Activated CD8-positive, alpha-beta T cell treated with anti-CD3 and anti-CD28 coated beads for 36 hours (primary cell): ENCODE measurements at regions not wholly inside any gene's neighbourhood (a gene's known extent, or its start where the extent isn't known, plus 50 kb on each side); places are given as distances from the start of the nearest gene placed in this dataset.

Source experiments
- ATAC-seq: fragments of 200-7000 bp; cut with Tn5 transposase; one replicate; pipeline ENCODE4 v1.10.0; 2021; ENCODE audit warnings: mild to moderate bottlenecking, moderate library complexity
- CTCF ChIA-PET: fragments of 350-600 bp; sonication (Branson Sonifier 250); formaldehyde crosslinking; loops from one replicate; lab custom pipeline; 2021; ENCODE audit warnings: antibody characterized with exemption; lab: Charles Lee
- POLR2A ChIA-PET: fragments of 350-600 bp; sonication (Branson Sonifier 250); formaldehyde crosslinking; loops from one replicate; lab custom pipeline; 2021; ENCODE audit warnings: antibody characterized with exemption; lab: Charles Lee
- DNase-seq: peaks from one replicate; pipeline ENCODE4 v3.0.0-alpha.2; 2020
- H3K27ac Mint-ChIP-seq: one replicate; pipeline ENCODE4 v1.8.0; 2021; ENCODE audit warnings: mild to moderate bottlenecking, mixed read lengths
- H3K27me3 Mint-ChIP-seq: one replicate; pipeline ENCODE4 v1.8.0; 2021; ENCODE audit warnings: mixed read lengths
- H3K36me3 Mint-ChIP-seq: one replicate; pipeline ENCODE4 v1.8.0; 2021; ENCODE audit warnings: low read depth, mixed read lengths
- H3K4me1 Mint-ChIP-seq: one replicate; pipeline ENCODE4 v1.8.0; 2021; ENCODE audit warnings: low read depth, mixed read lengths
- H3K4me3 Mint-ChIP-seq: one replicate; pipeline ENCODE4 v1.8.0; 2021; ENCODE audit warnings: mild to moderate bottlenecking, moderate library complexity, mixed read lengths
- H3K9me3 Mint-ChIP-seq: one replicate; pipeline ENCODE4 v1.8.0; 2021; ENCODE audit warnings: mixed read lengths
- intact Hi-C: fragments of 100-400 bp; cut with micrococcal nuclease; formaldehyde crosslinking; loops from one replicate; pipeline ENCODE4 v1.10.0; 2022
- TF ChIP-seq, protein P1 (sequence below): fragments of 200-600 bp; IDR thresholded peaks from one replicate; pipeline ENCODE4 v1.8.0; 2022; ENCODE audit warnings: antibody characterized with exemption, mild to moderate bottlenecking

DNA sequence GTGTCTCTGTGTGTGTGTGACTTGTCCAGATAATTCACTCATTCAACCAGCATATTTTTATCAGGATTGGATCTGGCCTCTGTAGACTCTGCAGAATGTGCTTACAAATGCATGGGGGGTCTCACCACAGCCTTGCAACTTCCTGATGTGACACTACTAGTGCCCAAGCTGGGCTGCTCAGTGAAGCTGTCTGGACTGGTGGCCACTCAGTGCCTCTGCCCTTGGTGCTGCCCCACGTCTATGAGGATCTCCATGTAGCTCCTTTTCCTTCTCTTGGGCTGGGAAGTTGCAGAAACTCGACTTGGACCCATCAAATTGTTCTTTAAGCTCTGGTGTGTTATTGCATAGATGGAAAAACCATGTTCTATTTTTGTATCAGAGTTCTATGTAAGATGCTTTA, 75.8 kb downstream of the NRN1 start:
- ChIA-PET CTCF (no interaction called here), POLR2A (no interaction called here)
- no peak for DNase-seq
- Mint-ChIP-seq H3K27ac (no peak overlapping the region), H3K36me3 (no peaks in the 10 kb centered on the region), H3K4me1 (peaks cover 4% of the 10 kb centered on the region), H3K9me3 (peaks cover 2% of the 10 kb centered on the region), H3K4me3 (no peak overlapping the region), H3K27me3 (peaks cover 22% of the 10 kb centered on the region)
- intact Hi-C loops, result no loop called here
- TF ChIP-seq, protein P1, sequence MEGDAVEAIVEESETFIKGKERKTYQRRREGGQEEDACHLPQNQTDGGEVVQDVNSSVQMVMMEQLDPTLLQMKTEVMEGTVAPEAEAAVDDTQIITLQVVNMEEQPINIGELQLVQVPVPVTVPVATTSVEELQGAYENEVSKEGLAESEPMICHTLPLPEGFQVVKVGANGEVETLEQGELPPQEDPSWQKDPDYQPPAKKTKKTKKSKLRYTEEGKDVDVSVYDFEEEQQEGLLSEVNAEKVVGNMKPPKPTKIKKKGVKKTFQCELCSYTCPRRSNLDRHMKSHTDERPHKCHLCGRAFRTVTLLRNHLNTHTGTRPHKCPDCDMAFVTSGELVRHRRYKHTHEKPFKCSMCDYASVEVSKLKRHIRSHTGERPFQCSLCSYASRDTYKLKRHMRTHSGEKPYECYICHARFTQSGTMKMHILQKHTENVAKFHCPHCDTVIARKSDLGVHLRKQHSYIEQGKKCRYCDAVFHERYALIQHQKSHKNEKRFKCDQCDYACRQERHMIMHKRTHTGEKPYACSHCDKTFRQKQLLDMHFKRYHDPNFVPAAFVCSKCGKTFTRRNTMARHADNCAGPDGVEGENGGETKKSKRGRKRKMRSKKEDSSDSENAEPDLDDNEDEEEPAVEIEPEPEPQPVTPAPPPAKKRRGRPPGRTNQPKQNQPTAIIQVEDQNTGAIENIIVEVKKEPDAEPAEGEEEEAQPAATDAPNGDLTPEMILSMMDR, result no peak
- no peak for ATAC-seq

DNA sequence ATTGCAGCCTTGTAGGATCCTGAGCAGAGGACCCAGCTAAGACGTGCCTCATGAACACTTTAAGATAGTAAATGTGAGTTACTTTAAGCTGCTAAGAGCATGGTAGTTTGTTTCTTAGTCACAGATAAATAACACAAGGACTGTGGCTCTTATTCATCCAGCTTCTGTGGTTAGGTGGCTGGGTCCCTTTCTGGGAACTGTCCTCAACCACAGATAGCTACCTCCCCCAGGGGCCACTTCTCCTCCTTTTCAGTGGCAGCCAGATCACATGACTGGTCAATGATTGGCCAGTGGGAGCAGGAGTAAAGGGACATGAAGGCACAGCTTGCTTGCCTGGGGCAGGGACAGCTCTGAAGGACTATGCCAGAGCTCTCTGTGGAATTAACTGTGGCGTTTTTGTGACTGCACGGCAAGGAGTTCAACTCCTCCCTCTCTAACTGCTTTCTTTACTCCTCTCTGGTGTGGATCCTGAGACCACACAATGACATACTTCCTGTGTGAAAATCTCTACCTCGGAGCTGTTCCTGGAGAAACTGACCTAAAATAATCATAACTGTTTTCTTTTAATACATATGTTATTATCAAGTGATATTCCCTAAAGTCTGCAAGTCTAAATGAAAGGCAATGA, 76.5 kb downstream of the NRN1 start:
- H3K4me3 Mint-ChIP-seq, result no peak overlapping the region
- intact Hi-C loops, result no loop called here
- POLR2A ChIA-PET, result interaction anchor here (0.8 kb wide), 1 partner anchor 81 kb away, joined by 3 read pairs; no protein-coding TSS in a partner anchor

DNA sequence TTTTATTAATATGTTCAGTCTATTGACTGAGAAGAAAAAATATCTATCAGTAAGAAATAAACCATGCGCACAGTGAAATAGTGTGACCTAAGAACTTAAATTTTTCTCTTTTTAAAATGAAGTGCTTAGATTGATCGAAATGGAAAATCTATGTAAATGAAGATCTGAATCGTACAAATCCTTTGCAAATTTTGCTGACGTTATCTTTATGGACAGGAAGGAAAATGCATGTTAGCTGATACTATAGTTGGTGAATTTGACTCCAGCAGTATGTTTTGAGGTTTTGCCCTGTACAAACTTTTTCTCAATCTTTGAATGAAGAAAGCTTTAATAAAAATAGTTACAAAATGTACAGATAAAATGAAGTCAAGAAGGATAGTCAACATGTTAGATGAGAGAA, 82.9 kb downstream of the NRN1 start:
- intact Hi-C loops, result no loop called here
- DNase-seq, result no peak
- Mint-ChIP-seq H3K27me3 (peaks cover 8% of the 10 kb centered on the region), H3K4me1 (no peaks in the 10 kb centered on the region), H3K36me3 (no peaks in the 10 kb centered on the region), H3K4me3 (no peak overlapping the region), H3K27ac (no peak overlapping the region), H3K9me3 (peaks cover 10% of the 10 kb centered on the region)
- POLR2A ChIA-PET, result no interaction called here
- TF ChIP-seq, protein P1, result no peak
- ATAC-seq, result no peak
- CTCF ChIA-PET, result no interaction called here

More for the DNA sequence above, 76.5 kb downstream of the NRN1 start:
- Mint-ChIP-seq H3K27me3 (peaks cover 22% of the 10 kb centered on the region), H3K4me1 (peaks cover 4% of the 10 kb centered on the region), H3K27ac (no peak overlapping the region), H3K9me3 (peaks cover 5% of the 10 kb centered on the region), H3K36me3 (no peaks in the 10 kb centered on the region)
- CTCF ChIA-PET, result no interaction called here
- DNase-seq (peak; percentile 24), ATAC-seq (peak; percentile 49)
- TF ChIP-seq, protein P1, result no peak

DNA sequence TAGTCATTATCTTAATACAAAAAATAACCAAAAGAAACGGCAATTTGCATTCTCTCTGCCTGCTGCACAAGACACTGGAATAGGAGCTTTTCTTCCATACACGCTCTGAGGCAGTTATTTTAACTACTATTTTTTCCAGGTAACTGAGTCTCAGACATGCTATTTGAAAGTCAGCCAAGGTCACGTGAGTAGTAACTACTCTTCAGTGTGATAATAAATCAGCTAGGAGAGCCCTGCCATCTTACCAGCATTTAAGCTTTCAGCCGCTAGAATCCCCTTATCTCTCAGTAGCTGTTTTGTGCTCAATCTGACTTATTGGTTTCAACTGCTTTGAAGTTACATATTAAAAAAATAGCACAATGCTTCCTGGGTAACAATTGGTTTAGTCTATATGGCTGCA, 84.5 kb downstream of the NRN1 start:
- ATAC-seq (no peak), DNase-seq (no peak)
- peaks cover 10% of the 10 kb centered on the region for H3K9me3 Mint-ChIP-seq
- H3K27ac Mint-ChIP-seq, result no peak overlapping the region
- H3K4me3 Mint-ChIP-seq, result no peak overlapping the region
- H3K36me3 Mint-ChIP-seq, result no peaks in the 10 kb centered on the region
- TF ChIP-seq, protein P1, result no peak
- intact Hi-C loops, result no loop called here
- POLR2A ChIA-PET, result no interaction called here
- H3K4me1 Mint-ChIP-seq, result no peaks in the 10 kb centered on the region
- CTCF ChIA-PET, result no interaction called here
- H3K27me3 Mint-ChIP-seq, result peaks cover 7% of the 10 kb centered on the region

DNA sequence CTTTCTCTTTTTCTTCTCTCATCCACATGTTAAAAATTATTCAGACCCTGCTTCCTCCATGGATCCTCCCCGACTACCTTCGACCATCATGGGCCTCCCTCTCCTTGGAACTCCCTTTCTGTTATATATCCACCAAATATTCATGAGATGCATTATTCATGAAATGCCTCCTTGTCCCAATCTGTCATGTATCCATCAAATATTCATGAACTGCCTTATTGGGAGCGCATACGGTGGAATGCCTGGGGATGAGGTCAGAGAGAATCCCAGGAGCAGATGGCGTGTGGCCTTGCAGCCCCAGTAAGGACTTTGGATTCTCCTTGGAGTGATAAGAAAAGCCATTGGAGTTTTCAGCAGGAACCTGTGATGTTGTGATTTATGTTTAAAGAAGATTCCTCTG, 97.0 kb downstream of the NRN1 start:
- Mint-ChIP-seq H3K4me3 (no peak overlapping the region), H3K9me3 (peaks cover 1% of the 10 kb centered on the region), H3K4me1 (no peaks in the 10 kb centered on the region), H3K27me3 (no peaks in the 10 kb centered on the region), H3K27ac (no peak overlapping the region), H3K36me3 (no peaks in the 10 kb centered on the region)
- intact Hi-C loops, result no loop called here
- POLR2A ChIA-PET, result no interaction called here
- CTCF ChIA-PET, result interaction anchor here (1.2 kb wide), 1 partner anchor 27 kb away, joined by 3 read pairs; no protein-coding TSS in a partner anchor
- DNase-seq (no peak), ATAC-seq (no peak)
- TF ChIP-seq, protein P1, result no peak
